HG02981 (cell line): ENCODE measurements at regions not wholly inside any gene's neighbourhood (a gene's known extent, or its start where the extent isn't known, plus 50 kb on each side); places are given as distances from the start of the nearest gene placed in this dataset.
"Not testable (repeated sequence)": the region's sequence is repeated elsewhere in the genome, so short reads cannot be mapped to it uniquely, and the experiment has no call there.

ENCODE experiments used
- ATAC-seq: cut with Tn5 transposase; IDR thresholded peaks from one replicate; pipeline ENCODE4 v1.9.1; 2021; ENCODE audit warnings: mild to moderate bottlenecking, moderate library complexity; ENCODE audit not compliant: unreplicated experiment

- ATAC-seq: no peak
Measured at GRCh38 chr1:164356511-164356910, 202.5 kb upstream of the PBX1 start.

DNA sequence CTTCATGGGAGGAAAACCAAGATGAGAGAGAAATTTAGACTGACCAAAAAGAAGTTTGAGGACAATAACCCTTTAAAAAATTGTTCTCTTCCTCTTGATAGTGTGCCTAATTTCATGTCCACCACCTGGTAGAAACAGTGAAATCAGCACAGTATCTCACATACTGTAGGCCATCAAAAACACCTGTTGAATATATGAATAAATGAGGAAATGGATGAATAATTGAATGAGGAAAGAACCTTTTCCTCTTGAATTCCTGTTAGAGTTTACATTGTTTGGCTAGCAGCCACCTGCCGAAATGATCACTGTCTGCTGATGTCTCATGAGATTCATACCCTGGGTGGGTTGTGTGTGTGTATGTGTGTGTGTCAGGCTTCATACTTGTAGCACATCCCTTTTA is 198.7 kb upstream of the PBX1 start:
- ATAC-seq: no peak

DNA sequence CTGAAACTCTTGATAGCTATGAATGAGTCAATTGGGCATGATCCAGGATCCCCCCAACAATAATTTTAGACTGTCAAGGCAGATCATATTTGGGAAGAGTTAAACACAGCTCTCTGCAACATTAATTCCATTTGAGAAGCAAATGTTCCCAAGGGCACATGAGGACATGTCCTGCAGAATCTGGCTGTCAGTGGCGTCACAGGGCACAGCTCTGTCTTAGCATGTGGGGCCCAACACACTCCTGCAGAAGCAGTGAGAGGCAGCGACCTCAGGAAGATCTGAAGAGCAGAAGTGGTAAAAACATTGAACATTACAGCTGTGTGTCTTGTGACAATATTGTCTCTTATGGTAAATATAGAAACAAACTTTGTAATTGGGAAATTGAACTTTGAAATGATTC is 197.1 kb upstream of the PBX1 start:
- ATAC-seq: no peak

GRCh38 chr1:164363980-164364379 is 195.0 kb upstream of the PBX1 start:
- ATAC-seq: no peak

GRCh38 chr1:164366014-164366413 is 193.0 kb upstream of the PBX1 start:
- no peak for ATAC-seq

- no peak for ATAC-seq
Measured at GRCh38 chr1:164369698-164370365, 189.2 kb upstream of the PBX1 start.

- ATAC-seq: no peak
Measured at GRCh38 chr1:164380893-164381292, 178.1 kb upstream of the PBX1 start.

GRCh38 chr1:164382384-164382783 is 176.6 kb upstream of the PBX1 start:
- no peak for ATAC-seq

- ATAC-seq: no peak
Measured at GRCh38 chr1:164384262-164384661, 174.7 kb upstream of the PBX1 start.

DNA sequence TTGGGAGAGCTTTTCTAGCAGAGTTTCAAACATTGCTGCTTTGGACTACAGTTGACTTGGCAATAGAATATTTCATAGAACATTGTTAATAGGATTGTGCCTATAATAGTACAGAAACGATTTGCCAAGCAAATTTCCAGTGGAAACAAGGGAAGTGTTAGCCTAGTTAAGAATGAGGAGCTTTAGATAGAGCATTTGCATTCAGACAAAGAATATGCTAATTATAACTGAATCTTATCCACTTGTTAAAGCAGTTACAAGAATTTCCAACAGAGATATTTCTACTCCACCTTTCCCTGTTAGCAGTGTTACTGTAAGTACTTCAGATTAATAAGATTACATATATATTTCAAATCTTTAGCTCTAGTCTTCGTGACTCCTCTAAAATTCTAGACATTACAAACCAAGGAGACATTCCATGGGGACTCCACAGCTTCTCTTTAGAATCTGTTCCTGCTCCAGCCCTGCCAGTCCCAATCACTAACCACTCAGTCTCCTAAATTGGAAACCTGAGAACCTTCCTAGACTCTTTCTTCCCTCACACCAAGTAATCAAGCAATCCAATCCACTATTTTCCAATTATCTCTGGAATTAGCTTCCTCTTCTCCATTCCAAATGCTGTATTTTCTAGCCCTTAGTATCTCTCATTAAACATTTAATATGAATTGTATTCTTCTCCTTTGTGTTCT is 141.8 kb upstream of the PBX1 start:
- no peak for ATAC-seq

GRCh38 chr1:164423136-164423535 is 135.8 kb upstream of the PBX1 start:
- no peak for ATAC-seq

GRCh38 chr1:164433141-164433817 is 125.7 kb upstream of the PBX1 start:
- no peak for ATAC-seq

- ATAC-seq: no peak
Measured at GRCh38 chr1:164433818-164434170, 125.2 kb upstream of the PBX1 start.

DNA sequence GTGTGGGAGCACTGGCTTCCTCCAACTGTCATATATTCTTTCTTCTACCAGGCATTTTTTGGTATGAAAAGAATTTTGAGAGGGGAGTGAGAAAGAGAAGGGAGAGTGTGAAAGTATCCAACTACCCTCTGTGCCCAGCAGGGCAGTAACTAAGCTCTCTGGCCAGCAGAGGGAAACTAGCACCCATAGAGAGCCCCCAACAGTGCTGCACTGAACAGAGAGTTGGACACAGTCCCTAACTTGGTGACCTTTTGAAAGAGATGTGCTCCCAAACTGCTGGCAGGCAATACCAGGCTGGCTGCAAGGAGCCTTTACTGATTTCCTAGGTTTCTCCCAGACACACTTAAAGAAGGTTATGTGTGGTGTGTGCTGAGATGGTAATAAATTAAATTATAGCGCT is 118.8 kb upstream of the PBX1 start:
- ATAC-seq: no peak

- no peak for ATAC-seq
Measured at GRCh38 chr1:164443166-164443565, 115.8 kb upstream of the PBX1 start.

GRCh38 chr1:164443836-164444235 is 115.1 kb upstream of the PBX1 start:
- no peak for ATAC-seq

DNA sequence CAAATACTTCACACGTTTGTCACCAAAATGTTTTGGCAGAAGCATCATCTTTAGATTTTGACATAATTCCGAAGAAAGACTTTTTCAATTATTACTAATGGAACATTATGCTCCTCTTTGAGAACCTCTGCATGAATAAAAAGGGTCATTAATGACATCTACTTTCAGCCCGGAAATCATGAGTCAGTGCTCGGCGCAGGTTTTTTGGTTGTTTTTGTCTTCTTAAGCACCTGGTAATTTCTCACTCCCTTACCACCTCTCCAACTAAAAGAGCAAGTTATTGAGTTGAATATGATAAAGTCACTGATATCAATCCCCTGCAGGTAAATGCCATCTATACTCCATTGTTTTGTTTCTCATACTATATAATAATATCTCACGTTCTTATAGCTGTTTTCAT is 113.0 kb upstream of the PBX1 start:
- no peak for ATAC-seq

- ATAC-seq: no peak
Measured at GRCh38 chr1:164452549-164452948, 106.4 kb upstream of the PBX1 start.

- ATAC-seq: no peak
Measured at GRCh38 chr1:164456272-164456671, 102.7 kb upstream of the PBX1 start.

GRCh38 chr1:164459176-164459575 is 99.8 kb upstream of the PBX1 start:
- not testable (repeated sequence) for ATAC-seq

DNA sequence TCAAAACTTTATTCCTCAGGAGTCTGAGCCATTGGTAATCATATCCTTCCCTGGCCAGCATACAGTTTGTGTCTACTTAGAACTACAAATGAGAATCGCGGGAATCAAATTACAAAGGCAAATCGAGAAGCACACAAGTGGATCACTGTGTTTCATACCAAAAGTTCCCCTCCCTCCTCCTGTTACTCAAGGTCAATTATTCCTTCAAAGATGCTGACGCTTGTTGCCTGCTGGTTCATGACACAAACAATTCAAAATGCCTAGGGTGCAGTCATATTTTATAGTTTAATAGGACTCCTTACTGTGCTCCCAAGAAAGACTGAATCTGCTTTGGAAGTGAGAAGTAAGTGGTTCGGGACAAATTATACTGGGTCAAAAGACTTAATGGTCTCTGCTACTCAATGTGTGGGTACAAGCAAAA is 93.0 kb upstream of the PBX1 start:
- ATAC-seq: no peak

GRCh38 chr1:164466429-164466828 is 92.6 kb upstream of the PBX1 start:
- ATAC-seq: no peak
